Stimulated activated naive CD8-positive, alpha-beta T cell treated with anti-CD3 and anti-CD28 coated beads, Interleukin-15, Interleukin-2, amounts not matched to agents 100 ng/mL and 50 ng/mL, for 24 hours (primary cell): ENCODE measurements at regions not wholly inside any gene's neighbourhood (a gene's known extent, or its start where the extent isn't known, plus 50 kb on each side); places are given as distances from the start of the nearest gene placed in this dataset.
"Not testable (repeated sequence)": the region's sequence is repeated elsewhere in the genome, so short reads cannot be mapped to it uniquely, and the experiment has no call there.

Experiments used
- H3K27ac Mint-ChIP-seq: one replicate; pipeline ENCODE4 v1.8.0; 2021; ENCODE audit warnings: mild to moderate bottlenecking, mixed read lengths
- H3K27me3 Mint-ChIP-seq: one replicate; pipeline ENCODE4 v1.8.0; 2021; ENCODE audit warnings: mixed read lengths
- H3K36me3 Mint-ChIP-seq: one replicate; pipeline ENCODE4 v1.8.0; 2021; ENCODE audit warnings: low read depth, mixed read lengths
- H3K4me1 Mint-ChIP-seq: one replicate; pipeline ENCODE4 v1.8.0; 2021; ENCODE audit warnings: low read depth, mixed read lengths
- H3K4me3 Mint-ChIP-seq: one replicate; pipeline ENCODE4 v1.8.0; 2021; ENCODE audit warnings: mild to moderate bottlenecking, mixed read lengths
- H3K9me3 Mint-ChIP-seq: one replicate; pipeline ENCODE4 v1.8.0; 2021; ENCODE audit warnings: mixed read lengths

- H3K9me3 Mint-ChIP-seq, result peaks cover 6% of the 10 kb centered on the region
- no peaks in the 10 kb centered on the region for H3K27me3 Mint-ChIP-seq
- H3K4me1 Mint-ChIP-seq, result peaks cover 9% of the 10 kb centered on the region
- no peak overlapping the region for H3K27ac Mint-ChIP-seq
- H3K36me3 Mint-ChIP-seq, result no peaks in the 10 kb centered on the region
- H3K4me3 Mint-ChIP-seq, result no peak overlapping the region
Observed at GRCh38 chr7:69374044-69374425, 224.2 kb upstream of the AUTS2 start.

- Mint-ChIP-seq H3K4me1 (peaks cover 9% of the 10 kb centered on the region), H3K27me3 (no peaks in the 10 kb centered on the region), H3K36me3 (no peaks in the 10 kb centered on the region), H3K27ac (no peak overlapping the region), H3K9me3 (peaks cover 6% of the 10 kb centered on the region), H3K4me3 (no peak overlapping the region)
Observed at GRCh38 chr7:69377191-69377590, 221.1 kb upstream of the AUTS2 start.

- Mint-ChIP-seq H3K9me3 (peaks cover 15% of the 10 kb centered on the region), H3K27me3 (no peaks in the 10 kb centered on the region), H3K4me3 (no peak overlapping the region), H3K4me1 (no peaks in the 10 kb centered on the region), H3K36me3 (no peaks in the 10 kb centered on the region), H3K27ac (no peak overlapping the region)
Observed at GRCh38 chr7:69388452-69389137, 209.7 kb upstream of the AUTS2 start.

- peaks cover 14% of the 10 kb centered on the region for H3K9me3 Mint-ChIP-seq
- H3K4me3 Mint-ChIP-seq, result no peak overlapping the region
- H3K27me3 Mint-ChIP-seq, result no peaks in the 10 kb centered on the region
- no peaks in the 10 kb centered on the region for H3K36me3 Mint-ChIP-seq
- H3K27ac Mint-ChIP-seq, result no peak overlapping the region
- no peaks in the 10 kb centered on the region for H3K4me1 Mint-ChIP-seq
Observed at GRCh38 chr7:69389216-69389615, 209.1 kb upstream of the AUTS2 start.

GRCh38 chr7:69393912-69394311 is 204.4 kb upstream of the AUTS2 start:
- H3K9me3 Mint-ChIP-seq, H3K4me3 Mint-ChIP-seq, H3K27me3 Mint-ChIP-seq, H3K36me3 Mint-ChIP-seq, H3K4me1 Mint-ChIP-seq, H3K27ac Mint-ChIP-seq: not testable (repeated sequence)

- no peaks in the 10 kb centered on the region for H3K4me1 Mint-ChIP-seq
- H3K9me3 Mint-ChIP-seq, result no peaks in the 10 kb centered on the region
- H3K36me3 Mint-ChIP-seq, result no peaks in the 10 kb centered on the region
- H3K27ac Mint-ChIP-seq, result no peak overlapping the region
- H3K27me3 Mint-ChIP-seq, result no peaks in the 10 kb centered on the region
- no peak overlapping the region for H3K4me3 Mint-ChIP-seq
Observed at GRCh38 chr7:69395061-69395714, 203.1 kb upstream of the AUTS2 start.

GRCh38 chr7:69398986-69399385 is 199.3 kb upstream of the AUTS2 start:
- no peaks in the 10 kb centered on the region for H3K27me3 Mint-ChIP-seq
- H3K4me1 Mint-ChIP-seq, result no peaks in the 10 kb centered on the region
- no peak overlapping the region for H3K4me3 Mint-ChIP-seq
- H3K36me3 Mint-ChIP-seq, result no peaks in the 10 kb centered on the region
- H3K9me3 Mint-ChIP-seq, result no peaks in the 10 kb centered on the region
- H3K27ac Mint-ChIP-seq, result no peak overlapping the region

- H3K4me1 Mint-ChIP-seq, result no peaks in the 10 kb centered on the region
- no peak overlapping the region for H3K4me3 Mint-ChIP-seq
- H3K27me3 Mint-ChIP-seq, result no peaks in the 10 kb centered on the region
- no peaks in the 10 kb centered on the region for H3K36me3 Mint-ChIP-seq
- H3K9me3 Mint-ChIP-seq, result no peaks in the 10 kb centered on the region
- no peak overlapping the region for H3K27ac Mint-ChIP-seq
Observed at GRCh38 chr7:69399401-69399800, 198.9 kb upstream of the AUTS2 start.

GRCh38 chr7:69402696-69403095 is 195.6 kb upstream of the AUTS2 start:
- Mint-ChIP-seq H3K27me3 (no peaks in the 10 kb centered on the region), H3K9me3 (no peaks in the 10 kb centered on the region), H3K4me3 (no peak overlapping the region), H3K36me3 (no peaks in the 10 kb centered on the region), H3K4me1 (no peaks in the 10 kb centered on the region), H3K27ac (no peak overlapping the region)

- no peaks in the 10 kb centered on the region for H3K4me1 Mint-ChIP-seq
- H3K27me3 Mint-ChIP-seq, result no peaks in the 10 kb centered on the region
Observed at GRCh38 chr7:69403169-69403568, 195.1 kb upstream of the AUTS2 start.

GRCh38 chr7:69411018-69411417 is 187.3 kb upstream of the AUTS2 start:
- Mint-ChIP-seq H3K36me3 (no peaks in the 10 kb centered on the region), H3K4me1 (peaks cover 5% of the 10 kb centered on the region), H3K4me3 (no peak overlapping the region), H3K9me3 (peaks cover 7% of the 10 kb centered on the region), H3K27me3 (no peaks in the 10 kb centered on the region), H3K27ac (no peak overlapping the region)

More at GRCh38 chr7:69403169-69403568, 195.1 kb upstream of the AUTS2 start:
- H3K36me3 Mint-ChIP-seq, result no peaks in the 10 kb centered on the region
- no peak overlapping the region for H3K27ac Mint-ChIP-seq
- H3K4me3 Mint-ChIP-seq, result no peak overlapping the region
- no peaks in the 10 kb centered on the region for H3K9me3 Mint-ChIP-seq

GRCh38 chr7:69411466-69411865 is 186.8 kb upstream of the AUTS2 start:
- Mint-ChIP-seq H3K9me3 (peaks cover 7% of the 10 kb centered on the region), H3K4me1 (peaks cover 5% of the 10 kb centered on the region), H3K36me3 (no peaks in the 10 kb centered on the region), H3K27me3 (no peaks in the 10 kb centered on the region), H3K27ac (no peak overlapping the region), H3K4me3 (no peak overlapping the region)

- H3K9me3 Mint-ChIP-seq, result peaks cover 8% of the 10 kb centered on the region
- no peaks in the 10 kb centered on the region for H3K36me3 Mint-ChIP-seq
- no peaks in the 10 kb centered on the region for H3K27me3 Mint-ChIP-seq
- peaks cover 5% of the 10 kb centered on the region for H3K4me1 Mint-ChIP-seq
- no peak overlapping the region for H3K4me3 Mint-ChIP-seq
- no peak overlapping the region for H3K27ac Mint-ChIP-seq
Observed at GRCh38 chr7:69412331-69413146, 185.7 kb upstream of the AUTS2 start.

- no peaks in the 10 kb centered on the region for H3K36me3 Mint-ChIP-seq
- H3K27me3 Mint-ChIP-seq, result no peaks in the 10 kb centered on the region
- no peak overlapping the region for H3K4me3 Mint-ChIP-seq
- peaks cover 13% of the 10 kb centered on the region for H3K9me3 Mint-ChIP-seq
- peaks cover 5% of the 10 kb centered on the region for H3K4me1 Mint-ChIP-seq
- H3K27ac Mint-ChIP-seq, result no peak overlapping the region
Observed at GRCh38 chr7:69414555-69414954, 183.7 kb upstream of the AUTS2 start.

- no peak overlapping the region for H3K27ac Mint-ChIP-seq
- H3K36me3 Mint-ChIP-seq, result no peaks in the 10 kb centered on the region
Observed at GRCh38 chr7:69418869-69419670, 179.2 kb upstream of the AUTS2 start.

More at GRCh38 chr7:69418869-69419670, 179.2 kb upstream of the AUTS2 start:
- Mint-ChIP-seq H3K4me1 (no peaks in the 10 kb centered on the region), H3K27me3 (no peaks in the 10 kb centered on the region), H3K4me3 (no peak overlapping the region), H3K9me3 (peaks cover 13% of the 10 kb centered on the region)
